ENCODE measurements at regions not wholly inside any gene's neighbourhood (a gene's known extent, or its start where the extent isn't known, plus 50 kb on each side); places are given as distances from the start of the nearest gene placed in this dataset.

GRCh38 chr13:108146642-108147041 lies 68.7 kb downstream of the LIG4 start:
- Mint-ChIP-seq H3K9me3 (peaks cover 0 to 7% of the 10 kb centered on the region in 2 donors), H3K4me1 (no peaks in the 10 kb centered on the region), H3K36me3 (no peaks in the 10 kb centered on the region), H3K27ac (no peak overlapping the region), H3K4me3 (no peak overlapping the region), H3K27me3 (ENCODE audit: low read depth in 2 of 2) (peaks cover 0 to 4% of the 10 kb centered on the region in 2 donors)
- ATAC-seq (no peak), DNase-seq (no peak)
- Histone ChIP-seq H3K4me1 (ENCODE audit: control insufficient read depth, insufficient read depth, low read length) (no peaks in the 10 kb centered on the region), H3K4me3 (ENCODE audit: low read length) (no peak overlapping the region), H3K27me3 (ENCODE audit: control insufficient read depth, insufficient read depth, low read length) (no peaks in the 10 kb centered on the region), H3K9me3 (ENCODE audit: control insufficient read depth, insufficient read depth, low read length) (no peaks in the 10 kb centered on the region), H3K27ac (ENCODE audit: low read length) (no peak overlapping the region), H3K36me3 (ENCODE audit: control insufficient read depth, insufficient read depth, low read length) (no peaks in the 10 kb centered on the region)
- no peak for TF ChIP-seq CTCF (IDR thresholded peaks at IDR 0.05)
- intact Hi-C loops (cut with micrococcal nuclease): no loop called here
- WGBS (ENCODE audit: insufficient coverage): 100% methylated on average over 1 of the region's 2 CpGs

GRCh38 chr13:108142702-108143436 lies 72.5 kb downstream of the LIG4 start:
- DNase-seq (no peak), ATAC-seq (no peak)
- no peak overlapping the region for H3K27ac Mint-ChIP-seq
- no peaks in the 10 kb centered on the region for H3K36me3 Mint-ChIP-seq
- H3K36me3 ChIP-seq (ENCODE audit: control insufficient read depth, insufficient read depth, low read length): no peaks in the 10 kb centered on the region
- peaks cover 0 to 6% of the 10 kb centered on the region in 2 donors for H3K27me3 Mint-ChIP-seq (ENCODE audit: low read depth in 2 of 2)
- WGBS (ENCODE audit: insufficient coverage): 60% methylated on average over 2 of the region's 4 CpGs
- H3K9me3 Mint-ChIP-seq: peaks cover 0 to 11% of the 10 kb centered on the region in 2 donors
- no peak overlapping the region for H3K27ac ChIP-seq (ENCODE audit: low read length)
- intact Hi-C loops (cut with micrococcal nuclease): no loop called here
- no peaks in the 10 kb centered on the region for H3K4me1 Mint-ChIP-seq
- no peaks in the 10 kb centered on the region for H3K27me3 ChIP-seq (ENCODE audit: control insufficient read depth, insufficient read depth, low read length)
- H3K4me3 ChIP-seq (ENCODE audit: low read length): no peak overlapping the region
- H3K4me1 ChIP-seq (ENCODE audit: control insufficient read depth, insufficient read depth, low read length): no peaks in the 10 kb centered on the region
- no peaks in the 10 kb centered on the region for H3K9me3 ChIP-seq (ENCODE audit: control insufficient read depth, insufficient read depth, low read length)
- no peak overlapping the region for H3K4me3 Mint-ChIP-seq
- TF ChIP-seq CTCF (IDR thresholded peaks at IDR 0.05): no peak

- H3K27me3 Mint-ChIP-seq (ENCODE audit: low read depth in 2 of 2): peaks cover 0 to 3% of the 10 kb centered on the region in 2 donors
- no peaks in the 10 kb centered on the region for H3K4me1 Mint-ChIP-seq
- H3K36me3 Mint-ChIP-seq: no peaks in the 10 kb centered on the region
- Histone ChIP-seq H3K4me3 (ENCODE audit: low read length) (no peak overlapping the region), H3K27ac (ENCODE audit: low read length) (no peak overlapping the region), H3K27me3 (ENCODE audit: control insufficient read depth, insufficient read depth, low read length) (no peaks in the 10 kb centered on the region), H3K4me1 (ENCODE audit: control insufficient read depth, insufficient read depth, low read length) (no peaks in the 10 kb centered on the region), H3K9me3 (ENCODE audit: control insufficient read depth, insufficient read depth, low read length) (no peaks in the 10 kb centered on the region), H3K36me3 (ENCODE audit: control insufficient read depth, insufficient read depth, low read length) (no peaks in the 10 kb centered on the region)
- H3K27ac Mint-ChIP-seq: no peak overlapping the region
- peaks cover 2 to 4% of the 10 kb centered on the region in 2 donors for H3K9me3 Mint-ChIP-seq
- intact Hi-C loops (cut with micrococcal nuclease): no loop called here
- DNase-seq (no peak), ATAC-seq (no peak)
- H3K4me3 Mint-ChIP-seq: no peak overlapping the region
- TF ChIP-seq CTCF (IDR thresholded peaks at IDR 0.05): no peak
- WGBS (ENCODE audit: insufficient coverage): 86% methylated on average over 1 of the region's 1 CpG
Observed at GRCh38 chr13:108137176-108137575, 78.2 kb downstream of the LIG4 start.

- no peak overlapping the region for H3K4me3 Mint-ChIP-seq
- no peaks in the 10 kb centered on the region for H3K27me3 Mint-ChIP-seq (ENCODE audit: low read depth in 2 of 2)
- ATAC-seq (no peak), DNase-seq (no peak)
- no peaks in the 10 kb centered on the region for H3K4me1 Mint-ChIP-seq
- intact Hi-C loops (cut with micrococcal nuclease): no loop called here
- no peak for TF ChIP-seq CTCF (IDR thresholded peaks at IDR 0.05)
- H3K4me1 ChIP-seq (ENCODE audit: control insufficient read depth, insufficient read depth, low read length): no peaks in the 10 kb centered on the region
- H3K27ac Mint-ChIP-seq: no peak overlapping the region
- no peaks in the 10 kb centered on the region for H3K27me3 ChIP-seq (ENCODE audit: control insufficient read depth, insufficient read depth, low read length)
- H3K27ac ChIP-seq (ENCODE audit: low read length): no peak overlapping the region
- H3K4me3 ChIP-seq (ENCODE audit: low read length): no peak overlapping the region
- peaks cover 8% of the 10 kb centered on the region in 2 donors for H3K9me3 Mint-ChIP-seq
- no peaks in the 10 kb centered on the region for H3K36me3 ChIP-seq (ENCODE audit: control insufficient read depth, insufficient read depth, low read length)
- no peaks in the 10 kb centered on the region for H3K9me3 ChIP-seq (ENCODE audit: control insufficient read depth, insufficient read depth, low read length)
- no peaks in the 10 kb centered on the region for H3K36me3 Mint-ChIP-seq
Observed at GRCh38 chr13:108127406-108127805, 87.9 kb downstream of the LIG4 start.

Measured in natural killer cell (primary cell).